Hepatic stellate cell (primary cell): ENCODE measurements at regions not wholly inside any gene's neighbourhood (a gene's known extent, or its start where the extent isn't known, plus 50 kb on each side); places are given as distances from the start of the nearest gene placed in this dataset.
"Not testable (repeated sequence)": the region's sequence is repeated elsewhere in the genome, so short reads cannot be mapped to it uniquely, and the experiment has no call there.

Experiments
- DNase-seq: peaks from one replicate; pipeline ENCODE4 v3.0.0; 2011; ENCODE audit warnings: low spot score

DNA sequence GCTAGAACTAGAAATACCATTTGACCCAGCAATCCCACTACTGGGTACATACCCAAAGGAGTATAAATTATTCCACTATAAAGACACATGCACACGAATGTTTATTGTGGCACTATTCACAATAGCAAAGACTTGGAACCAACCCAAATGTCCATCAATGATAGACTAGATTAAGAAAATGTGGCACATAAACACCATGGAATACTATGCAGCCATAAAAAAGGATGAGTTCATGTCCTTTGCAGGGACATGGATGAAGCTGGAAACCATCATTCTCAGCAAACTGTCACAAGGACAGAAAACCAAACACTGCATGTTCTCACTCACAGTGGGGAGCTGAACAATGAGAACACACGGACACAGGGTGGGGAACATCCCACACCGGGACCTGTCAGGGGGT, 207.8 kb upstream of the CCDC196 start:
- DNase-seq: not testable (repeated sequence)

DNA sequence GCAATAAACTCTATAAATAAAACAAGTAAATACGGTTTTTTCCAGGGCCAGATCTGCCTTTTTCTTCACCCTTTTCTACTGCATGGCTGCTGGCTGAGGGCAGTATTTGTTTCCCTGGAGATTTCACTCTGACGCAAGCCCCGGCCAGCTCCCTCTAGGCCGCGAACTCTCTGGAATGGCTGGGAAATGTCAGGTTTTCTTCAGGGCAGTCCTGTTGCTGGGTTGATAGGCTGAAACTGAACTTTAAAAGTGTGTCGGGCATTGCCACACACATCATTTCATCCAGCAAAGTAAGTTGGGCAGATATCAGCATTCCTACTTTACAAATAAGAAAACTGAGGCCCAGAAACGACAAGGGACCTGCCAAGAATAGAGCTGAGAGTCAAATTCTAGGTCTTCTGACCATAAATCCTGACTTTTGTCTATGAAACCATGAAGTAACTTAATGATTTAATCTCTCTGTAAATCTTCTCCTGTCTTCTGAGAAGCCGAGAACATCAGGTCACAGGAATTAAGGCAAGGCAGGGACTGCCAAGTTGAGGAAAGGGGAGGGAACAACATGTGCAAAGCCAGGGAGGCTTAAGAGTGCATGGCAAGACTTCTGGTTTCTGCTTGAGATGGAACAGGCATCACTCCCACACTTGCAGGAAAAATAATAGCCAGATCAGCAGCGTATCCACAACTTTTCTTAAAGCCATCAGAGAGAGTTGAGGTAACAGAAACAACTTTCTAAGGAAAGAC, 205.0 kb upstream of the CCDC196 start:
- no peak for DNase-seq

DNA sequence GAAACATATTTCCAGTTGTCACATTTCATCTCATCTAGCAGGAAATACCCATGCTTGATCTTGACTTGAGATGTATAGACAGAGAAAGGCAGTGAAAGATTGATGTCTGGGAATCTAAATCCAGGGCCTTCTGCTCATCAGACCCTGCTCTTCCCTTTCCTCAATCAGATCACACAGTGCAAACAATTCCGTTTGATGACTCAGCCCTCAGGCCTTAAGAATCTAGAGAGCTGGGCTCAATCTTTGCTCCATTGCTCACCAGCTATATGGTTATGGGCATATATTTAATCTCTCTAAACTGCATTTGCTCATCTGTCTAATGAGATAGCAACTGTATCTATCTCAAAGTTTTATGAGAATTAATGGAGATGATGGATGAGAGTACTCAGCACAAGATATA, 201.8 kb upstream of the CCDC196 start:
- DNase-seq: no peak

DNA sequence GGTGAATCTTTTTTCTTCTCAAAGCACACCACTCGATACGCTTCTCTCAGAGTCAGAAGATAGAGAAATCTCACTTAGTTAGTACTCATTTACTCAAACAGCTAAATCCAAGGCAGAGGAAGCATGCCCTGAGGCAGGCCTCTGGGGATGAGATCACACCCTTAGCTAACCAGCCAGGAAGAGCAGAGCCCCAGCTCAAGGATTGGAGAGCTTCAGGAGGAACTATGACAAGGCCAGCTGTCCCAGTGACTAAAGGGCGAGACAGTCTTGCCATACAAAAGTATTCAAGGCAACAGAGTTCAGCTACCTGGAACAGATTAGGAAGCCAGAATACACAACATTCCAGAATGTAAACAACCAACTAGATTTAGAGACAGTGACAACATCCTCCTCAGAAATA, 197.7 kb upstream of the CCDC196 start:
- no peak for DNase-seq

DNA sequence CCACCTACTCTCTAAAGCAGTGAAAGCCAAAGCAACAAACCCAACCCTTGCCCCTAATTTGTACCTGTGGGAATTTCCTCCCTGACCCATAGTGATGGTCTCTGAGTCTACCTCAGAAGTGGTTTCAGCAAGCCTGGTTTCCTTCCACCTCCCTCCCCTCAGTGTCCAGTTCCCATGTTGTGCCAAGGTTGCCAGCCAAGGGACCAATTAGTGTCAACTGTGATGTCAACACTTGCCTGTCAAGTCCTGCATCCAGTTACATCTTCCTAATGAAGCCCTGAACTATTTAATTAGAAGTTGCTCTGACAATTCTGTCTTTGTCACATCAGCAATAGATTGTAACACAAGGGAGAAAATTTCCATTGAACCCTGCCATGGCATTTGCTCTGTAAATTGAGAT, 194.4 kb upstream of the CCDC196 start:
- DNase-seq: no peak

DNA sequence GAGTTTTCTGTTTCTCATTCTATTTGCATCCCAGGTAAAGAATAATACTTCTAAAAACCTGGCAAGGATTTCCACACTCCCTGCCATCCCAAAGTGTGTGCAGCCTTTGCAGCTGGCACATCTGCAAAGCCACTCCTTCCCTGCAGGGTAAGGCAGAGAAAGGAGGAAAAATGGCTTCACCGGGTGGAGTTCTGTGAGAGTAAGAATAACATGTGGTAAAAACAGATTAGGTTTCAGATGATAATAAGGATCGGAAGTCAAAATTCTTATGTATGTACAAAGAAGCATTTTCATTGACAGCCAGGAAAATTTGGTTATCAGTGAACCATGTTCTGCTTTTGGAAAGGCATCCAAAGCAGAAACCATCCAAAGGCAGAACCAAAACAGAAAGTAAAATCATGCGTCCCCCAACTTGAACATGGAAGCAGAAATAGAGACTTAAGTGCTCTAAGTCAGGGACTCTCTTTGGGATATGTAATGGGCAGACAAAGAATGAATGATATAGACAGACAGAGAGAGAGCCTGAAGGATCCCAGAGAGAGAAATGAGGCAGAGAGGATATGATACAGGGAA, 192.6 kb upstream of the CCDC196 start:
- DNase-seq: no peak

DNA sequence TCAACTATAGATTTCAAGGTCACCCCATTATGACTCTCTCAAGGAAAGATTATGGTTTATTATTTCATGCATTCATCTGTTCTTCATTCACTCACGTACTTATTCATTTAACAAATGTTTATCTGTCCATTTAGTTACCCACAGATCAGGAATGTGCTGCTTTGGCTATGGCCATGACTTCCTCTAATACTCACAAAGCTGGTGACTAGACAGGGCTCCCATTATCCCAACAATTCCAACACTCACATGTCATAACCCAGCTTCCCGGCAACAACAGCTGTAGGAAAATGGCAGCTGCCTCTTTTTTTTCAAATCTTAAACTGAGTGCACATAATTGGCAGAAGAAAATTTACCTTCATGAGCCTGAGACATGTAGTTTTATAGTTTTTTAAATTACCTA, 190.8 kb upstream of the CCDC196 start:
- no peak for DNase-seq

DNA sequence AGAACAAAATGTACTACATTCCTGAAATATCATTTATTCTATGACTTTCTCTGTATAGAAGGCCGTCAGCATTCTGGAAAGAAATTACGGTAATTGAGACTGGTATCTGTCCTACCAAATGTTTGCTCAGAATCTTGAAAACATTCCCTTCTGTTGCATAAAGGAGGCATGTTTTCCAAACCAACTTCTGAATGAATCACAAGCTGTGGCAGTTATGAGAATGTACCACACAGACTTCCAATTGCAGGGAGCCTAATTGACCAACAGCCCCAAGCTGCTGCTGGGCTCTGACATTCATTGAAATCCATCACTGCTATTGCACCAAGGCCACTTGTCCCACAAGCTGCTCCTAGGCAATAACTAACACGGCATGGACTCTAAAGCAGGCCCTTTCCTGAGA, 185.3 kb upstream of the CCDC196 start:
- no peak for DNase-seq

DNA sequence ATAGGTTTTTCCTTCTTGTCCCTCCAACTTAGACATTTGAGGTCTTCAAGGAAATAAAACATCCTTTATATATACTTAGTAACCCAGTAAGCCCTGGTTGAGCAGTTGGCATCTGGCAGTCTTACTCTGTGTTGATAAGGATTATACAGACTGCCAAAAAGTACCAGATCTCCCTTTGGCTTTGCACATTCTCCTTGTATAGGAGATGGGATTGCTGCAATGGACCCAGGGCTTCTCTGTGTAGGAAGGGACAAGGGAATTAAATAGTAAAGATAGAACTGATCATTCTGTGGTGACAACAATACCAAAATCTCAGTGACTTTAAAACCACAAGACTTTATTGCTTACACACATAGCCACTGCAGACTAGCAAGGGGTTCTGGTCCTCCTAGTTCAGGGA, 180.1 kb upstream of the CCDC196 start:
- no peak for DNase-seq

DNA sequence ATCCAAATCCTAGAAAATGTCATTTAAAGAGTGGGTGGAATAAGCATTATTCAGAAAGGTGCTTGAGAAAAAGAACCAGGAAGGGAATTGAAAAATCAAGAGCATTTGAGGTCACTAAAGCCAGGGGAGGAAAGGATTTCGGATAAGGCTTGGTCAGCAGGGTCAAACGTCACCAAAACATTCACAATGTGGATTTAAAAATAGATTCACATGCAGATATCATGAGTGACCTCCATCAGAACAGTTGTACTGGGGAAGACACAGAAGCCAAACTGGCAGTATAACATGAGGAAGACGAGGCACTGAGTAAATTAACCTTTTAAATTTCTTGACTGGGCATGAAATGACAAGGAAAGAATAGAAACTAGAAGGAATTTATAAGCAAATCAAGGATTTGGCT, 175.1 kb upstream of the CCDC196 start:
- no peak for DNase-seq

DNA sequence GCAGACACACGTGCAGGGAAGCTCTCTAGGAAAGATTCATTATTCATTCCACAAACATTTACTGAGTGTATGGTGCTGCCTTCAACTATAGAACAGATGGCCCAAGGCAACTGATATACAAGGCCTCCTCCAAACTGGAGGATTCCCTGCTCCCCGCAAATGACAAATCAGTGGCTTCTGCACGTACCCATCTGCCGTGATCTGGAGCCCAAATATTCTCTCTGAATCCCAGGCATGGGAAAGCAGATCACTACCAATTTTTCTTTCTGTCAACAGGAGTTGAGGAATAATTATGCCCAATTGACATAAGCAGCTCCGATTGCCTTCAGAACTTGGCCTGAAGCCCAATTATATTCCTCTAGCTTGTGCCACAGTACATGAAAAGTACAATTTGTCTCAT, 174.2 kb upstream of the CCDC196 start:
- no peak for DNase-seq

DNA sequence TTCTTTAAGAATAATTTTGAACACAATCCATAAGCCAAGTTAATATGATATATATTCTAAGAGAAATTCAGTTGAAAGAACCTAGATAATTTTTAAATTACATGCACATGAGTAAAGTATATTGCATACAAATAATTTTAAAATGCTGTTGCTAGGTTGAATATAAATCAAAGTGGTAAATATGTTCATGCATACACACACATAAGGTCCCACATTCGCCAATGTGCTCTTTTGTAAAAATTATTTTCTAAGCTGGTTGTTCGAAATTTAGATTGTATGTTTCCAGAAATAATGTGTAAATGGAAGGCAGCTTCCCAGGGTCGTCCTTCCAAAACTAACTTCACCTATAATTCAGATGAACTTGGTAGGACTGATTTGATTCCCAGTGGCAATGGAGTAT, 173.7 kb upstream of the CCDC196 start:
- no peak for DNase-seq

DNA sequence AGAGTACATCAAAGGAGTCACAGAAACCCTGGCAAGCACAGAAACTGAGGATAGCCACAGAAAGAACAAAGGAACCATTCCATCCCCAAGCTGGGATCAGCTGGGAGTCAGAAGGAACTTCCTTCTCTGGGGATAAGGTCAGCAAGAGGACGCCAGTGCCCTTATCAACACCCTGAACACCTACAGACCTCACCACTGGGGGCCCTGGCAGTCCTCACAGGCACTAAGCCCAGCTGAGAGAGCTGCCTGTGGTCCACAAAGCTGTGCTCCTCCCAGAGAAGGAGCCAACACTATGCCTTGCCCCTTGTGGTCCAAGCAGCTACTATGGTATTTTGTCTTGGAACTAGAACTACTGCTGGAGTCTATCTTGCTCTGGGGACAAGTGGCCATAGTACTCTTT, 171.1 kb upstream of the CCDC196 start:
- no peak for DNase-seq

DNA sequence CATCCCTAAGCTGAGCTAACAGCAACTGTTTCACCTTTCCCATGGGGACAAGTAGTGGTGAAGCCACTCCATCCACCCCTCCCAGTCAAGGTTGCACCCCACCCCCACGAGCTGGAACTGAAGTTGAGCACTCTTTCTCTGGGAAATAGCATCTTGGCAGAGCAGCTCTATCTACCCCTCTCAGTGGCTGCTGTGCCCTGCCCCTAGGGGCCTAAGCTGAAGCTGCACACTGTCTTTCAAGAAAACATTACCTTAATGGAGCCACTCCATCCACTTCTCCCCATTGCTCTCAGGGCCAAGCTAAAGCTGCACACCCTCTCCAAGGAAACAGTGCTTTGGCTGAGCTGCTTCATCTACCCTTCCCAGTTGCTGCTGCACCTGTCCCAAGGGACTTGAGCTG, 170.6 kb upstream of the CCDC196 start:
- DNase-seq: no peak

DNA sequence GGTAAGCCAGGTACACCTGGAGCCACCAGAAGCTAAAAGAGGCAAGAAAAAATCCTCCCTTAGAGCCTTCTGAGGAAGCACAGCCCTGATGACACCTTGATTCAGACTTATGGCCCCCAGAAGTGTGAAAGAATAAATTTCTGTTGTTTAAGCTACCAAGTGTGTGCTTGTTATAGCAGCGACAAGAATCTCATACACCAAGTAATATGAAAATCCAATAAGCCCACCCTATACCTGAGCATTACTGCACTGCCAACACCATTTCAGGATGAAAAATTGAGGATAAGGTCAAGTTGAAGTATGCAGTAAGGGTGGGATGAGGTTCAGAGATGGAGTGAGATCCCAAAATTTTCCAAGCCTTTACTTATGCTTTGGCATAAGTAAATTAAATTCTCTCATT, 163.6 kb upstream of the CCDC196 start:
- no peak for DNase-seq

DNA sequence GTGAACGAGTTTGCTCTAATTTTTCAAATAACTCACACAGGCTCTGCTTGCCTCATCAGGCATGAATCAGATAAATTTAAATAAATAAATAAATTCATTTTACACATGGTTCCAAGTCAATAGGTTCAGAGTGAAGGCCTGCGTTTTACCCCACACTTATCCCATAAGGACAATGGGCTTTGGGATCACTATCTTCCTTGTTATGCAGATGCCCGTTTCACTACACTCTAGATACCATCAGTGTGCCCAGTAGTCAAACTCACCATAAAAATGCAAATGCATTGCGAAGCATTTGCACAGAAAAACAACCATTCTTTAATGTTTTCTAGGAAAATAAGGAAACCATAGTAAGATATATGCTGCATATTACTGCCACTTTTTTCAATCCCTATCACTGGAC, 155.9 kb upstream of the CCDC196 start:
- no peak for DNase-seq

DNA sequence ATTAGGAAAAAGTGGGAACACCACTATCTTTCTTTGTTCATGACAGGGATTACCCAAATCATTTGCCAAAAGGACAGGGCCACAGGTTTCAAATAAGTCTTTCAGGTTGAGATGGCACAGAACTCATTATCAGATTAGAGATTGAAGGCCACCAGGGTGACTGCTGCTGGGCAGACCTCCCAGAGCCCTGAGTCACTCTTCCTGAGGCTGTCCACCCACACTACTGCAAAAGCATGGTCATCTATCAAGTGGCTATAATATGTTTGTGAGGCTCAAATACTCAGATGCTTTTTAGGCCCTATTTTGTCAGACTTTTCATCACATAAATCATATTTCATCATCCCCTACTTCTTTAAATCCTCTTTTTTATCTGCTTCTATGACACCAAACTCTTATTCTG, 155.3 kb upstream of the CCDC196 start:
- DNase-seq: no peak

DNA sequence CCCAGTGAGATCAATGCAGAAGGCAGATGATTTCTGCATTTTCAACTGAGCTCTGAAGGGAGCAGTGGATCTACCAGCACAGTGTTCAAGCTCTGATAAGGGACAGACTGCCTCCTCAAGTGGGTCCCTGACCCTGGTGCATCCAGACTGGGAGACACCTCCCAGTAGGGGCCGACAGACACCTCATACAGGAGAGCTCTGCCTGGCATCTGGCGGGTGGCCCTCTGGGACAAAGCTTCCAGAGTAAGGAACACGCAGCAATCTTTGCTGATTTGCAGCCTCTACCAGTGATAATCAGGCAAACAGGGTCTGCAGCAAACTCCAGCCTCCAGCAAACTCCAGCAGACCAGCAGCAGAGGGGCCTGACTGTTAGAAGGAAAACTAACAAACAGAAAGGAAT, 152.9 kb upstream of the CCDC196 start:
- DNase-seq: not testable (repeated sequence)

DNA sequence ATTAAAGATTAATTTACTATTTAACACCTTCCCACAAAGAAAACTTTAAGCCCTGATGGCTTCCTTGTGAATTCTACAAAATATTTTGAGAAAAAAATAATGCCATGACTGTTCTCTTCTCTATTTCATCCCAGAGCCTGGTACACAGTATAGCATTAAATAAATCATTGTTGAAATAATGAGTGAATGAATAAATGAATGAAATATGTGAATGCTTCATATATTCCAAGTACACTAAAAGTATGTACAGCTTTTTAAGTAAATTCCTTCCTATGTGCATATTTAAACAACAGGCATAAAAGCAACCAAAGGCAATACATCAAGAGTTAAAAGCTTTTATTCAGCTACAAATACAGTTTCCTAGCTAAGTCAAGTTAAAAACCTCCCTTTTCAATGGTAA, 144.9 kb upstream of the CCDC196 start:
- DNase-seq: no peak

DNA sequence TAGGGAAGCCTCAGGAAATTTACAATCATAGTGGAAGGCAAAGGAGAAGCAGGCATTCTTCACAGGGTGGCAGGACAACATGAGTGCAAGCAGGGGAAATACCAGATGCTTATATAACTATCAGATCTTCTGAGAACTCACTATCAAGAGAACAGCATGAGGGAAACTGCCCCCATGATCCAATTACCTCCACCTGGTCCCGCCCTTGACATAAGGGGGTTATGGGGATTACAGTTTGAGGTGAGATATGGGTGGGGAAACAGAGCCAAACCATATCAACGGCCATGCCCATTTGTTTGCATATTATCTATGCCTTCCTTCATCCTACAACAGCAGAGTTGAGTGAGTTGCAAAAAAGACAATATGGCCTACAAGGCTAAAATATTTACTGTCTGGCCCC, 140.2 kb upstream of the CCDC196 start:
- no peak for DNase-seq

DNA sequence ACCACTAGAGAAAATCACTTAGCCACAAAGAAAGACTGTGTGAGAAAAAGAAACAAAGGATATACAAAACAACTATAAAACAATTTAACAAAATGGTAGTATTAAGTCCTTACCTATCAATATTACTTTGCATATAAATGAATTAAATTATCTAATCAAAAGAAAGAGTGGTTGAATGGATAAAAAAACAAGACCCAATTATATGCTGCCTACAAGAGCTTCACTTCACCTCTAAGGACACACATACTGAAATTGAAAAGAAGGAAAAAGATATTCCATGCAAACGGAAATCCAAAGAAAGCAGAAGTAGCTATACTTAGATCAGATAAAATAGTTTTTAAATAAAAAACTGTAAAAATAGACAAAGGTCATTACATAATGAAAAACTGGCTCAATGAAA, 134.9 kb upstream of the CCDC196 start:
- no peak for DNase-seq

DNA sequence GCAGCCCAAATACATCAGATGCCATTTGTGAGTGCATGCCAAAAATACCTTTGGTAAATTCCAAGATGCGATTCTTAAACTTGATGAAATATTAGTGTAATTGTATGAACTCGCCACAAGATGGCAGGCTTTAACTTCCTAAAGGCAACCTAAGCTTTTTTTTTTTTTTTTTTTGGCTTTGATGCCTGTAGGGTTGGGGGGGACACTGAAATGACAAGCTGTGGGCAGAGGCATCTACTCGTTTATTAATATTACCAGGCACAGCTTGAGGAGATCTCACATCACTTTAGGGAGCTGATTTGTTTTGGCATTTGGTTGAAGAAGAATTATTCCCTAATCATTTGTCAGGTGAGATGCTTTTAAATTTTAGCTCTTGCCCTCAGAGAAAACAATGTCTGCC, 126.7 kb upstream of the CCDC196 start:
- peak; percentile 12 for DNase-seq

DNA sequence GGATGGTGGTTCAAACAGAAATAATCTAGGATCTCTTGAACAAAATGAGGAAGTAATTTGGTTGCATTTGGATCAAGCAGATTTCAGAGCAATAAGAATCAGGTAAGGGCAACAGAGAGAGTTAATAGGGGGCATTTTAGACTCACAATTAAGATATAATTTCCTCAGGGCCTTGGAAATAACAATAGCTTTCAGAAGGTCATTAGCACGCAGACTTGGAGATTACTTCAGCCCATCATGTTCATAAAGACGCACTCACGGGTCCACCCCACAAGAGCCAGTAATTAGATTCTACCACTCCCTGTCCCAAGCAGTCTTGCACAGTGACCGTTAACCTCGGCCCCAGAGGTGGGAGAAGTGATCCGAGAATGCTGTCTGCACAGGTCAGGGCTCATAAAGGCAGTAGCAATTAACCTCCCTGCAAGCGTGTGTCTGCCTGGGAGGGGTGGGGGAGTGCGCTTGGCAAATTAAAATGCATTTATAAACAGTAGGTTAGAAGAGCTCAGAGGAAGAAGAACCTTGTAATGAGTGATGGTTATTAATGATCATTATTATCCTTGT, 125.7 kb upstream of the CCDC196 start:
- no peak for DNase-seq

DNA sequence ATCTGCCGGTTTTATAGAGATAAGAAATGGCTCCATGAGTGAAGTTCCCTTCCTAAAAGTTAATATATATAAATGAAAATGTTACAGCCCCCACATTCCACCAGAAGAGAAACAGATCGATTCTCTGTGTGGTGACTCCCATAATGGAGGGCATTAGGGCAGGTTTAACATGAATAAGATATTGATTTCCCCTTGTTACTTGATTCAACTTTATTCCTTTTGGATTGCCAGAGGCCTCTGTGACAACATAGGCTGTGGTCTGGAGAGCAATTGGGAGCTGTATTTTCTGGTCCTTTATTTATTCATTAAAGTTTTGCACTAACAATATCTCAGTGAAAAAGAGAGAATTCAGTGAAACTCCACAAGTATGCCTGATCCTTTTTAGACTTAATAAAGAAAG, 125.2 kb upstream of the CCDC196 start:
- DNase-seq: no peak
